ENCODE measurements at regions not wholly inside any gene's neighbourhood (a gene's known extent, or its start where the extent isn't known, plus 50 kb on each side); places are given as distances from the start of the nearest gene placed in this dataset.

DNA sequence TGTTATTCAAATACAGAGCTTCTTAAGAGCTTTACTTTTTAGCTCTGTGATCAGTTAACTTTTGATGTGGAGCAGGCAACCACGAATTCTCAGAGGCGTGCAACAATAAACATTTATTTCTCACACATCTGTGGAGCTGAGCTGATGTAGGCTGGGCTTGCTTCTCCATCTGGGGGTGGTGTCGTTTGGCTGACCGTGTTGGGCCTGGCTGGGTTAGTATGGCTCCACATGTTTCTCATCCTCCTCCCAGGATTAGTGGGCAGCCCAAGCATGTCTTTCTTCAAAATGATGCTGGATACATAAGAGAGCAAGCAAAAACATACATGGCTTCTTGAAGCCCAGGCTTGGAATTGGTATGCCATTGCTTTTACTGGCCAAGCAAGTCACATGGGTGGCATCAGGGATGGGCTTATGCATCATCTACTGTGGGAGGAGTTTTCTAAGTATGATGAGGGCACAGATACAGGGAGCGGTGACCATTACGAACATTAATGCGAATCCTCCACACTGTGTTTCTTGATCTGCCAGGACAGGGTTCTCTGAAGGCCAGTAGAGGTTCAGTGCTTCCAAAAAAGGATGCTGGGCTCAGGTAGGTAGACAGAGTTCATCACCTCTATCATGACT lies 157.0 kb upstream of the TNP1 start:
- no peak for DNase-seq
- Histone ChIP-seq H3K27me3 (ENCODE audit: insufficient read depth in 3 of 3, low read length in 2 of 3) (no peaks in the 10 kb centered on the region), H3K4me1 (no peaks in the 10 kb centered on the region), H3K4me3 (no peak overlapping the region), H3K9me3 (no peaks in the 10 kb centered on the region), H3K36me3 (ENCODE audit: insufficient read depth in 1 of 2, low read depth in 1 of 2) (no peaks in the 10 kb centered on the region), H3K27ac (no peak overlapping the region)
- WGBS, 3 donors = 76 to 81% (median 81%) methylated on average over 7 of the region's 7 CpGs
- TF ChIP-seq, protein P1, sequence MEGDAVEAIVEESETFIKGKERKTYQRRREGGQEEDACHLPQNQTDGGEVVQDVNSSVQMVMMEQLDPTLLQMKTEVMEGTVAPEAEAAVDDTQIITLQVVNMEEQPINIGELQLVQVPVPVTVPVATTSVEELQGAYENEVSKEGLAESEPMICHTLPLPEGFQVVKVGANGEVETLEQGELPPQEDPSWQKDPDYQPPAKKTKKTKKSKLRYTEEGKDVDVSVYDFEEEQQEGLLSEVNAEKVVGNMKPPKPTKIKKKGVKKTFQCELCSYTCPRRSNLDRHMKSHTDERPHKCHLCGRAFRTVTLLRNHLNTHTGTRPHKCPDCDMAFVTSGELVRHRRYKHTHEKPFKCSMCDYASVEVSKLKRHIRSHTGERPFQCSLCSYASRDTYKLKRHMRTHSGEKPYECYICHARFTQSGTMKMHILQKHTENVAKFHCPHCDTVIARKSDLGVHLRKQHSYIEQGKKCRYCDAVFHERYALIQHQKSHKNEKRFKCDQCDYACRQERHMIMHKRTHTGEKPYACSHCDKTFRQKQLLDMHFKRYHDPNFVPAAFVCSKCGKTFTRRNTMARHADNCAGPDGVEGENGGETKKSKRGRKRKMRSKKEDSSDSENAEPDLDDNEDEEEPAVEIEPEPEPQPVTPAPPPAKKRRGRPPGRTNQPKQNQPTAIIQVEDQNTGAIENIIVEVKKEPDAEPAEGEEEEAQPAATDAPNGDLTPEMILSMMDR (IDR thresholded peaks at IDR 0.05) = no peak
- no peak for ATAC-seq
- intact Hi-C loops (cut with DNase I) = no loop called here

DNA sequence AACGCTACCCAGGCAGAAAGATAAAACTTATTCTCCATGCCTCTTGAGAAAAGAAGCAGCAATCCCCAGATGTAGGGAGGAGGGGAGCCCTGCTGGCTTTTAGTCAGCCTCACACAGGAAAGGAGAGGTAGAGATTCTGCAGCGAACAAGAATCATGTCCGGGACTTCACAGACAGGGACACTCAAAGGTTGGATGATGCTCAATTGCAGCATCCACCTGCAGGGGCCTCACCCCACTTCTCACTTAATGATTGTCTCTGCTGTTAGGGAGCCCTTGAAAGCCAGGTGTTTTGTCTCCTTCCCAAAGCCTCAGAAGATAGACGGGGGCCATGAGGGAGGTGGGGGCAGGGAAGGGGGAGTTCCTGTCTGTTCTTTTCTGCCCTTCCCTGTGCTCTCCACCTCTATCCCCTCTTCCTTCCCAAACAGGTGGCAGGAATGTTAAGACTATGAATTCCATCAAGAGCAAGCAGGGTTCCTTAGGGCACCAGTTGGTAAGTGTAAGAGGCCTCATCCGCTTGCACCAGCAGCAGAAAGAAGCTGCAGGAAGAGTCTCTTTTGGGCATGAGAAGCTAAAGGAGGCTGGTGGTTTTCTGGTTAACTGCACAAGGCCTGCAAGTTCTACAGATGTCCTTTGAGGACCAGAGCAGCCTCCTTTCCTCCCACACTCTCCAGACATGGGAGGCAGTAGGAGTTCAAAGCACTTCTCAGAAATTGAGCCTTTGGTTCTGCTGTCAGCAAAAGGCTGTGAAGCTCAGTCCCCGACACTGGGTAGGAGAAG lies 154.7 kb upstream of the TNP1 start:
- 95 to 97% (median 96%) methylated on average over 6 of the region's 6 CpGs for WGBS, 3 donors
- DNase-seq (no peak), ATAC-seq (no peak)
- intact Hi-C loops (cut with DNase I) = no loop called here
- no peaks in the 10 kb centered on the region for H3K4me1 ChIP-seq
- H3K27ac ChIP-seq = no peak overlapping the region
- H3K36me3 ChIP-seq (ENCODE audit: insufficient read depth in 1 of 2, low read depth in 1 of 2) = no peaks in the 10 kb centered on the region
- no peaks in the 10 kb centered on the region for H3K9me3 ChIP-seq
- TF ChIP-seq, protein P1 (IDR thresholded peaks at IDR 0.05) = no peak
- no peak overlapping the region for H3K4me3 ChIP-seq
- H3K27me3 ChIP-seq (ENCODE audit: insufficient read depth in 3 of 3, low read length in 2 of 3) = no peaks in the 10 kb centered on the region

DNA sequence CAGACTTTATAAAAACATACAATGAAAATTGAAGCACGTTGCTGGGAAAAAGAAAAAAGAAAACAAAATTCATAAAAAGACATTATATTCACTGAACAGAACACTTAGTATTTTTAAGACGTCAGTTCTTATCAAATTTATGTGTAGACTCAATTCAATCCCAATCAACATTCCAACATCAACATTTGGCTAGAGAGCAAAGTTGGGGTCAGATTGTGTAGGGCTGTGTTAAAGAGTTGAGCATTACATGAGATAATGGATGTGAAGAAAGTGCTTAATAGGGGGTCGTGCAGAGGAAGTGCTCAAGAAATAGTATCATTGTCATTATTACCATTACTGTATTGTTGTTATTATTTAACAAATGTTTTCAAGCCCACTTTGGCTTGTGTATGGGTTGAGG lies 154.1 kb upstream of the TNP1 start:
- DNase-seq (no peak), ATAC-seq (no peak)
- TF ChIP-seq, protein P1 (IDR thresholded peaks at IDR 0.05) = no peak
- Histone ChIP-seq H3K4me1 (no peaks in the 10 kb centered on the region), H3K4me3 (no peak overlapping the region), H3K9me3 (no peaks in the 10 kb centered on the region), H3K27me3 (ENCODE audit: insufficient read depth in 3 of 3, low read length in 2 of 3) (no peaks in the 10 kb centered on the region), H3K36me3 (ENCODE audit: insufficient read depth in 1 of 2, low read depth in 1 of 2) (no peaks in the 10 kb centered on the region), H3K27ac (no peak overlapping the region)
- intact Hi-C loops (cut with DNase I) = no loop called here
- 78 to 91% (median 88%) methylated on average over 3 of the region's 3 CpGs for WGBS, 3 donors

DNA sequence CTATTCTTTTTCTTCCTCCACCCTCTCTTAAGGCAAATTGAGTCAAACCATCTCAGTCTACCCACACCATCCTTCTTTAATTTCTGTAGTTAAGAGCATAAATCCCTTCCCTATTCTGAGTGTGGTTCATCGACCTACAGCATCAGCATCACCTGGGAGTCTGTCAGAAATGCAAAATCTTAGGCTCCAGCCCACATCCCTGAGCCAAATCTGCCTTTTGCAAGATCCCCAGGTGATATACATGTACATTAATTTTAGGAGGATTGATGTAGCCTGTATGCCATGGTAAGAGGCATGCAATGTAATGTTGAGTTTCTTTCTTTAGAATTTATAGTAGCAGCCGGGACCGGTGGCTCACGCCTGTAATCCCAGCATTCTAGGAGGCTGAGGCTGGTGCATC lies 151.7 kb upstream of the TNP1 start:
- 93 to 100% (median 98%) methylated on average over 4 of the region's 4 CpGs for WGBS, 3 donors
- H3K4me3 ChIP-seq = no peak overlapping the region
- H3K27me3 ChIP-seq (ENCODE audit: insufficient read depth in 3 of 3, low read length in 2 of 3) = no peaks in the 10 kb centered on the region
- TF ChIP-seq, protein P1 (IDR thresholded peaks at IDR 0.05) = no peak
- H3K9me3 ChIP-seq = no peaks in the 10 kb centered on the region
- DNase-seq (no peak), ATAC-seq (no peak)
- H3K27ac ChIP-seq = no peak overlapping the region
- no peaks in the 10 kb centered on the region for H3K36me3 ChIP-seq (ENCODE audit: insufficient read depth in 1 of 2, low read depth in 1 of 2)
- H3K4me1 ChIP-seq = no peaks in the 10 kb centered on the region
- intact Hi-C loops (cut with DNase I) = no loop called here

All from psoas muscle (tissue), 7 donors.